Cardiac muscle cell (in vitro differentiated cells and primary cell): ENCODE measurements at regions not wholly inside any gene's neighbourhood (a gene's known extent, or its start where the extent isn't known, plus 50 kb on each side); places are given as distances from the start of the nearest gene placed in this dataset.

Source experiments
- DNase-seq, 2 donors: peaks; one replicate each; pipeline versions ENCODE4 v3.0.0 to v3.0.0-alpha.2; 2010 to 2017; ENCODE audit warnings: low read depth in 1 of 2, low spot score in 1 of 2
- H3K27ac ChIP-seq: fragments of 200-600 bp; sonication (generic); 2 replicates; pipeline ENCODE4 v1.5.1; 2016
- H3K27me3 ChIP-seq: fragments of 200-600 bp; sonication (generic); 2 replicates; pipeline ENCODE4 v1.6.0; 2016; ENCODE audit warnings: control low read depth
- H3K36me3 ChIP-seq: fragments of 200-600 bp; sonication (generic); 2 replicates; pipeline ENCODE4 v1.5.1; 2016; ENCODE audit warnings: control low read depth
- H3K4me1 ChIP-seq: fragments of 200-600 bp; sonication (generic); 2 replicates; pipeline ENCODE4 v1.8.1; 2017; ENCODE audit warnings: low read depth, mild to moderate bottlenecking, mixed run types
- H3K4me3 ChIP-seq: fragments of 200-600 bp; sonication (generic); 2 replicates; pipeline ENCODE4 v1.5.1; 2016; ENCODE audit warnings: mild to moderate bottlenecking
- H3K9me3 ChIP-seq: fragments of 200-600 bp; sonication (generic); 2 replicates; pipeline ENCODE4 v1.5.1; 2017; ENCODE audit warnings: low read depth, mild to moderate bottlenecking, control low read depth
- TF ChIP-seq, protein P1 (sequence below): IDR thresholded peaks from 2 replicates; pipeline ENCODE4 v1.5.1; 2012; ENCODE audit warnings: low read depth, mild to moderate bottlenecking, low read length

- Histone ChIP-seq H3K27ac (no peak overlapping the region), H3K4me3 (no peak overlapping the region), H3K9me3 (no peaks in the 10 kb centered on the region)
Observed at GRCh38 chr10:3835770-3836169, 50.8 kb upstream of the KLF6 start.

DNA sequence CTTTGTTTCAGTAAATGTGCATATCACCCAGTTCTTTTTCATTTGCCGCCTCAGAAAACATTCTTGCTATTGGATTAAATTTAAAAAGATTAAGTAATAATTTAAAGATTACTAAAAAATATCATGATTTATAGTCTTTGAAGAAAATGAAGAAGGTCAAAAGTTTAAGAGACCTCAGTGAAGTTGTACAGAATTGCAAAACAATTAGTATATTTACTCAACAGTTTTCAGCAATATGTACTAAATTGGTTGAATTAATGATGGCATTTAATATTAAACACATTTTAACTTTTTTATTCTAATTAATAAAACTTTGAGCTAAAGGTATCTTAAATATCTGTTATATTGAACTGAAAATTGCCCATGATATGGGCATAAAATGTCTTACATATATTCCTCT, 49.9 kb upstream of the KLF6 start:
- no peak for DNase-seq
- Histone ChIP-seq H3K4me3 (no peak overlapping the region), H3K9me3 (no peaks in the 10 kb centered on the region), H3K36me3 (no peaks in the 10 kb centered on the region), H3K27ac (no peak overlapping the region), H3K4me1 (peaks cover 25% of the 10 kb centered on the region), H3K27me3 (no peaks in the 10 kb centered on the region)
- TF ChIP-seq, protein P1, sequence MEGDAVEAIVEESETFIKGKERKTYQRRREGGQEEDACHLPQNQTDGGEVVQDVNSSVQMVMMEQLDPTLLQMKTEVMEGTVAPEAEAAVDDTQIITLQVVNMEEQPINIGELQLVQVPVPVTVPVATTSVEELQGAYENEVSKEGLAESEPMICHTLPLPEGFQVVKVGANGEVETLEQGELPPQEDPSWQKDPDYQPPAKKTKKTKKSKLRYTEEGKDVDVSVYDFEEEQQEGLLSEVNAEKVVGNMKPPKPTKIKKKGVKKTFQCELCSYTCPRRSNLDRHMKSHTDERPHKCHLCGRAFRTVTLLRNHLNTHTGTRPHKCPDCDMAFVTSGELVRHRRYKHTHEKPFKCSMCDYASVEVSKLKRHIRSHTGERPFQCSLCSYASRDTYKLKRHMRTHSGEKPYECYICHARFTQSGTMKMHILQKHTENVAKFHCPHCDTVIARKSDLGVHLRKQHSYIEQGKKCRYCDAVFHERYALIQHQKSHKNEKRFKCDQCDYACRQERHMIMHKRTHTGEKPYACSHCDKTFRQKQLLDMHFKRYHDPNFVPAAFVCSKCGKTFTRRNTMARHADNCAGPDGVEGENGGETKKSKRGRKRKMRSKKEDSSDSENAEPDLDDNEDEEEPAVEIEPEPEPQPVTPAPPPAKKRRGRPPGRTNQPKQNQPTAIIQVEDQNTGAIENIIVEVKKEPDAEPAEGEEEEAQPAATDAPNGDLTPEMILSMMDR, result no peak

More at GRCh38 chr10:3835770-3836169, 50.8 kb upstream of the KLF6 start:
- no peak for DNase-seq
- peaks cover 24% of the 10 kb centered on the region for H3K4me1 ChIP-seq
- H3K36me3 ChIP-seq, result no peaks in the 10 kb centered on the region
- no peaks in the 10 kb centered on the region for H3K27me3 ChIP-seq
- TF ChIP-seq, protein P1, result no peak
